ENCODE measurements at regions not wholly inside any gene's neighbourhood (a gene's known extent, or its start where the extent isn't known, plus 50 kb on each side); places are given as distances from the start of the nearest gene placed in this dataset.

DNA sequence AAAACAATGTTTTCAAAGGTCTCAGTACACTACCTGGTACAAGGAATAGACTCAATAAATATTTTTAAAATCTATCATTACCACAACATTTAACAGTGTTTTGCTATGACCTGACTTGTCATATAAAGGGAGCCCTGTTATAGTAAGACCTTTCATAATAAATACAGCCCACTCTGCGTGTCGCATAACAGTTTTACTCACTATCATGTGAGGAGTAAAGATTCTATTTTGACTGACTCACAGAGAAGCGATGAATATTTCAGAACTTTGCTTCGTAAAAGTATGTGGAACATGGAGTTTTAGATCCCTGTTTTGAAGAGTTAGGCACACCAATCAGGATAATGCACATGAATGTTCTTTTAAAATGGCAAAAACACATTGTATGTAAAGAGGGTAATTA, 531.2 kb downstream of the KCNA4 start:
- CTCF ChIA-PET = no interaction called here
- Histone ChIP-seq H3K27ac (ENCODE audit: extremely low read depth, low read depth, low read length) (no peak overlapping the region), H3K4me1 (ENCODE audit: control insufficient read depth, insufficient read depth, low read length) (no peaks in the 10 kb centered on the region), H3K4me3 (ENCODE audit: low read depth, low read length) (no peak overlapping the region), H3K9me3 (ENCODE audit: control insufficient read depth, insufficient read depth, low read depth, low read length) (no peaks in the 10 kb centered on the region), H3K36me3 (ENCODE audit: control insufficient read depth in 2 of 2, insufficient read depth in 1 of 2, low read length in 2 of 2) (no peaks in the 10 kb centered on the region)
- POLR2A ChIA-PET = no interaction called here
- TF ChIP-seq, protein P1, sequence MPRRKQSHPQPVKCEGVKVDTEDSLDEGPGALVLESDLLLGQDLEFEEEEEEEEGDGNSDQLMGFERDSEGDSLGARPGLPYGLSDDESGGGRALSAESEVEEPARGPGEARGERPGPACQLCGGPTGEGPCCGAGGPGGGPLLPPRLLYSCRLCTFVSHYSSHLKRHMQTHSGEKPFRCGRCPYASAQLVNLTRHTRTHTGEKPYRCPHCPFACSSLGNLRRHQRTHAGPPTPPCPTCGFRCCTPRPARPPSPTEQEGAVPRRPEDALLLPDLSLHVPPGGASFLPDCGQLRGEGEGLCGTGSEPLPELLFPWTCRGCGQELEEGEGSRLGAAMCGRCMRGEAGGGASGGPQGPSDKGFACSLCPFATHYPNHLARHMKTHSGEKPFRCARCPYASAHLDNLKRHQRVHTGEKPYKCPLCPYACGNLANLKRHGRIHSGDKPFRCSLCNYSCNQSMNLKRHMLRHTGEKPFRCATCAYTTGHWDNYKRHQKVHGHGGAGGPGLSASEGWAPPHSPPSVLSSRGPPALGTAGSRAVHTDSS (tag by site-specific recombination; IDR thresholded peaks at IDR 0.05) = no peak
- TF ChIP-seq, protein P2, sequence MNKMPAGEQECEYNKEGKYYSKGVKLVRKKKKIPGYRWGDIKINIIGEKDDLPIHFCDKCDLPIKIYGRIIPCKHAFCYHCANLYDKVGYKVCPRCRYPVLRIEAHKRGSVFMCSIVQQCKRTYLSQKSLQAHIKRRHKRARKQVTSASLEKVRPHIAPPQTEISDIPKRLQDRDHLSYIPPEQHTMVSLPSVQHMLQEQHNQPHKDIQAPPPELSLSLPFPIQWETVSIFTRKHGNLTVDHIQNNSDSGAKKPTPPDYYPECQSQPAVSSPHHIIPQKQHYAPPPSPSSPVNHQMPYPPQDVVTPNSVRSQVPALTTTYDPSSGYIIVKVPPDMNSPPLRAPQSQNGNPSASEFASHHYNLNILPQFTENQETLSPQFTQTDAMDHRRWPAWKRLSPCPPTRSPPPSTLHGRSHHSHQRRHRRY (tag by site-specific recombination; IDR thresholded peaks at IDR 0.05) = no peak
- TF ChIP-seq SP7 (tag by site-specific recombination; IDR thresholded peaks at IDR 0.05) (no peak), ZBTB7A (tag by site-specific recombination; IDR thresholded peaks at IDR 0.05; ENCODE audit: low read depth) (no peak), ZNF558 (tag by site-specific recombination; IDR thresholded peaks at IDR 0.05) (no peak), ZNF48 (tag by site-specific recombination; IDR thresholded peaks at IDR 0.05) (no peak), ZNF341 (tag by site-specific recombination; IDR thresholded peaks at IDR 0.05; ENCODE audit: low read depth) (no peak), SP2 (tag by site-specific recombination; IDR thresholded peaks at IDR 0.05) (no peak), ZNF121 (tag by site-specific recombination; IDR thresholded peaks at IDR 0.05) (no peak), SCRT2 (tag by site-specific recombination; IDR thresholded peaks at IDR 0.05) (no peak), ZNF274 (IDR thresholded peaks at IDR 0.05; ENCODE audit: low read length) (no peak), ZNF274 (tag by site-specific recombination; IDR thresholded peaks at IDR 0.05; ENCODE audit: borderline replicate concordance) (no peak), ZNF19 (tag by site-specific recombination; IDR thresholded peaks at IDR 0.05; ENCODE audit: low read depth) (no peak), ZNF174 (tag by site-specific recombination; IDR thresholded peaks at IDR 0.05) (no peak)
- TF ChIP-seq, protein P3, sequence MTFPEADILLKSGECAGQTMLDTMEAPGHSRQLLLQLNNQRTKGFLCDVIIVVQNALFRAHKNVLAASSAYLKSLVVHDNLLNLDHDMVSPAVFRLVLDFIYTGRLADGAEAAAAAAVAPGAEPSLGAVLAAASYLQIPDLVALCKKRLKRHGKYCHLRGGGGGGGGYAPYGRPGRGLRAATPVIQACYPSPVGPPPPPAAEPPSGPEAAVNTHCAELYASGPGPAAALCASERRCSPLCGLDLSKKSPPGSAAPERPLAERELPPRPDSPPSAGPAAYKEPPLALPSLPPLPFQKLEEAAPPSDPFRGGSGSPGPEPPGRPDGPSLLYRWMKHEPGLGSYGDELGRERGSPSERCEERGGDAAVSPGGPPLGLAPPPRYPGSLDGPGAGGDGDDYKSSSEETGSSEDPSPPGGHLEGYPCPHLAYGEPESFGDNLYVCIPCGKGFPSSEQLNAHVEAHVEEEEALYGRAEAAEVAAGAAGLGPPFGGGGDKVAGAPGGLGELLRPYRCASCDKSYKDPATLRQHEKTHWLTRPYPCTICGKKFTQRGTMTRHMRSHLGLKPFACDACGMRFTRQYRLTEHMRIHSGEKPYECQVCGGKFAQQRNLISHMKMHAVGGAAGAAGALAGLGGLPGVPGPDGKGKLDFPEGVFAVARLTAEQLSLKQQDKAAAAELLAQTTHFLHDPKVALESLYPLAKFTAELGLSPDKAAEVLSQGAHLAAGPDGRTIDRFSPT (tag by site-specific recombination; IDR thresholded peaks at IDR 0.05) = no peak
- TF ChIP-seq, protein P4, sequence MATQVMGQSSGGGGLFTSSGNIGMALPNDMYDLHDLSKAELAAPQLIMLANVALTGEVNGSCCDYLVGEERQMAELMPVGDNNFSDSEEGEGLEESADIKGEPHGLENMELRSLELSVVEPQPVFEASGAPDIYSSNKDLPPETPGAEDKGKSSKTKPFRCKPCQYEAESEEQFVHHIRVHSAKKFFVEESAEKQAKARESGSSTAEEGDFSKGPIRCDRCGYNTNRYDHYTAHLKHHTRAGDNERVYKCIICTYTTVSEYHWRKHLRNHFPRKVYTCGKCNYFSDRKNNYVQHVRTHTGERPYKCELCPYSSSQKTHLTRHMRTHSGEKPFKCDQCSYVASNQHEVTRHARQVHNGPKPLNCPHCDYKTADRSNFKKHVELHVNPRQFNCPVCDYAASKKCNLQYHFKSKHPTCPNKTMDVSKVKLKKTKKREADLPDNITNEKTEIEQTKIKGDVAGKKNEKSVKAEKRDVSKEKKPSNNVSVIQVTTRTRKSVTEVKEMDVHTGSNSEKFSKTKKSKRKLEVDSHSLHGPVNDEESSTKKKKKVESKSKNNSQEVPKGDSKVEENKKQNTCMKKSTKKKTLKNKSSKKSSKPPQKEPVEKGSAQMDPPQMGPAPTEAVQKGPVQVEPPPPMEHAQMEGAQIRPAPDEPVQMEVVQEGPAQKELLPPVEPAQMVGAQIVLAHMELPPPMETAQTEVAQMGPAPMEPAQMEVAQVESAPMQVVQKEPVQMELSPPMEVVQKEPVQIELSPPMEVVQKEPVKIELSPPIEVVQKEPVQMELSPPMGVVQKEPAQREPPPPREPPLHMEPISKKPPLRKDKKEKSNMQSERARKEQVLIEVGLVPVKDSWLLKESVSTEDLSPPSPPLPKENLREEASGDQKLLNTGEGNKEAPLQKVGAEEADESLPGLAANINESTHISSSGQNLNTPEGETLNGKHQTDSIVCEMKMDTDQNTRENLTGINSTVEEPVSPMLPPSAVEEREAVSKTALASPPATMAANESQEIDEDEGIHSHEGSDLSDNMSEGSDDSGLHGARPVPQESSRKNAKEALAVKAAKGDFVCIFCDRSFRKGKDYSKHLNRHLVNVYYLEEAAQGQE (tag by site-specific recombination; IDR thresholded peaks at IDR 0.05) = no peak
- TF ChIP-seq, protein P5, sequence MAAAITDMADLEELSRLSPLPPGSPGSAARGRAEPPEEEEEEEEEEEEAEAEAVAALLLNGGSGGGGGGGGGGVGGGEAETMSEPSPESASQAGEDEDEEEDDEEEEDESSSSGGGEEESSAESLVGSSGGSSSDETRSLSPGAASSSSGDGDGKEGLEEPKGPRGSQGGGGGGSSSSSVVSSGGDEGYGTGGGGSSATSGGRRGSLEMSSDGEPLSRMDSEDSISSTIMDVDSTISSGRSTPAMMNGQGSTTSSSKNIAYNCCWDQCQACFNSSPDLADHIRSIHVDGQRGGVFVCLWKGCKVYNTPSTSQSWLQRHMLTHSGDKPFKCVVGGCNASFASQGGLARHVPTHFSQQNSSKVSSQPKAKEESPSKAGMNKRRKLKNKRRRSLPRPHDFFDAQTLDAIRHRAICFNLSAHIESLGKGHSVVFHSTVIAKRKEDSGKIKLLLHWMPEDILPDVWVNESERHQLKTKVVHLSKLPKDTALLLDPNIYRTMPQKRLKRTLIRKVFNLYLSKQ (tag by site-specific recombination; IDR thresholded peaks at IDR 0.05; ENCODE audit: borderline replicate concordance) = no peak
- TF ChIP-seq, protein P6, sequence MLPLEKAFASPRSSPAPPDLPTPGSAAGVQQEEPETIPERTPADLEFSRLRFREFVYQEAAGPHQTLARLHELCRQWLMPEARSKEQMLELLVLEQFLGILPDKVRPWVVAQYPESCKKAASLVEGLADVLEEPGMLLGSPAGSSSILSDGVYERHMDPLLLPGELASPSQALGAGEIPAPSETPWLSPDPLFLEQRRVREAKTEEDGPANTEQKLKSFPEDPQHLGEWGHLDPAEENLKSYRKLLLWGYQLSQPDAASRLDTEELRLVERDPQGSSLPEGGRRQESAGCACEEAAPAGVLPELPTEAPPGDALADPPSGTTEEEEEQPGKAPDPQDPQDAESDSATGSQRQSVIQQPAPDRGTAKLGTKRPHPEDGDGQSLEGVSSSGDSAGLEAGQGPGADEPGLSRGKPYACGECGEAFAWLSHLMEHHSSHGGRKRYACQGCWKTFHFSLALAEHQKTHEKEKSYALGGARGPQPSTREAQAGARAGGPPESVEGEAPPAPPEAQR (tag by site-specific recombination; IDR thresholded peaks at IDR 0.05) = no peak
